H1 (cell line): ENCODE measurements at regions not wholly inside any gene's neighbourhood (a gene's known extent, or its start where the extent isn't known, plus 50 kb on each side); places are given as distances from the start of the nearest gene placed in this dataset.

Experiments
- EP300 ChIP-seq, 2 experiments: IDR thresholded peaks; 1 replicate in 1 of 2; 2 replicates in 1 of 2; pipeline ENCODE4 v1.6.1; 2011 to 2012; ENCODE audit warnings: low read depth in 2 of 2, low read length in 2 of 2, mild to moderate bottlenecking in 2 of 2, borderline replicate concordance in 1 of 2, inconsistent platforms in 1 of 2, moderate library complexity in 1 of 2
- YY1 ChIP-seq: IDR thresholded peaks from 2 replicates; pipeline ENCODE4 v1.6.1; 2011; ENCODE audit warnings: low read depth, mild to moderate bottlenecking, low read length
- TF ChIP-seq, protein P1 (sequence below): IDR thresholded peaks from 2 replicates; pipeline ENCODE4 v1.6.1; 2012; ENCODE audit warnings: inconsistent platforms

DNA sequence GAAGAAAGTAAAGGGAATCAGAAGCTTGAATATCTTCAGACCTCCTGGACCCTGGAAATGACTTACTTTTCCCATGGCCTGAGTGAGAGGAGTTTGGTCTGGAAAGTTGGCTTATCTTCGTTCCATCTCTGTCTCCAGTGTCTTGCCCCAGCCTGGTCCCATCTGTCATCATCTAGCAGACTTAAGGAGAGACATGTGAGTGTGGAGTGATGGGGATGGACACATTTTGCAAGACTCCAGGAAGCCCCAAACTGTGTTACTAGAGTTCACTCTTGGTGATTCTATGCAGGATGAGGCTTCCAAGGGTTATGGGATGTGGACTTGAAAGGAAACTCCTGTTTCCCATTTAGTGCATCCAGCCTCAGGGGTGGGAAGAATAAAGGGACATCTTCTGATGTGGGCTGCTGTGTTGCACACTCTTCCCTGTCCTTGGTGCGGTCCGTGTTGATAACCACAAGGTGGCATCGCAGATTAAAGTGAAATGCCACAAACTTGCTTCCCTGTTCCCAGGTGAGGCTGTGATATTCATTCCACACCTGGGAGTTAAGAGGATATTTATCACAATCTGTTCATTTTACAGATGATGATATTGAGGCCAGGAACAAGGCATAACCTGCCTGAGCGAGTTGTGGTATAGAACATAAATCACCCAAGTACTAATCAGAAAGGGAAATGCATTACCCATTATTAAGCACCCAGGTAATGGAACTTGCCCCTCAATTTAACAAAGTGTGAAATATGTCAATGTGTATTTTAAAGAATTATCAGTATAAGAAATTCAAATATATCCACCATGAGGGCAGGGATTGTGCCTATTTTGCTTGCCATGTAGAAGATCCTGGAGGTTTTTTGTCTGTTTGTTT lies 269.9 kb upstream of the PAPPA start (continued):
- TF ChIP-seq EP300 (IDR thresholded peaks at IDR 0.05; ENCODE audit: borderline replicate concordance in 1 of 2, low read depth in 2 of 2, low read length in 2 of 2) (no peak), YY1 (no peak)
- TF ChIP-seq, protein P1, sequence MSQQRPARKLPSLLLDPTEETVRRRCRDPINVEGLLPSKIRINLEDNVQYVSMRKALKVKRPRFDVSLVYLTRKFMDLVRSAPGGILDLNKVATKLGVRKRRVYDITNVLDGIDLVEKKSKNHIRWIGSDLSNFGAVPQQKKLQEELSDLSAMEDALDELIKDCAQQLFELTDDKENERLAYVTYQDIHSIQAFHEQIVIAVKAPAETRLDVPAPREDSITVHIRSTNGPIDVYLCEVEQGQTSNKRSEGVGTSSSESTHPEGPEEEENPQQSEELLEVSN, result no peak
